Left cardiac atrium (tissue), 4 donors: ENCODE measurements at regions not wholly inside any gene's neighbourhood (a gene's known extent, or its start where the extent isn't known, plus 50 kb on each side); places are given as distances from the start of the nearest gene placed in this dataset.
A peak's percentile ranks its signal among the peaks of the same experiment; 100 is the strongest.
"Not testable (repeated sequence)": the region's sequence is repeated elsewhere in the genome, so short reads cannot be mapped to it uniquely, and the experiment has no call there.

ENCODE experiments used
- ATAC-seq, 2 donors: fragments of 200-7000 bp; cut with Tn5 transposase; one replicate each; pipeline ENCODE4 v1.9.1; 2020; ENCODE audit warnings: mild to moderate bottlenecking in 2 of 2, moderate library complexity in 2 of 2
- DNase-seq: peaks from one replicate; pipeline ENCODE4 v3.0.0-alpha.2; 2020
- intact Hi-C, 2 donors: fragments of 100-400 bp; cut with DNase I; formaldehyde crosslinking; loops; one replicate each; pipeline versions ENCODE4 v1.14.1 to v1.15.1; 2022 to 2023
- donor health status: DM: no; HTN: yes; CAD: no.
- donor health status: DM: no; HTN: yes; CAD: no; lungs with severe emphysema.
- donor health status: DM: yes; HTN: yes; CAD: no.
- donor health status: Dilated cardiomyopathy.

- DNase-seq (no peak), ATAC-seq (no peak)
- intact Hi-C loops, result no loop called here
Measured at GRCh38 chr10:4226941-4227540, 442.0 kb upstream of the KLF6 start.

- intact Hi-C loops, result no loop called here
- DNase-seq (no peak), ATAC-seq (no peak)
Measured at GRCh38 chr10:4224178-4224577, 439.2 kb upstream of the KLF6 start.

GRCh38 chr10:4221310-4221709 is 436.3 kb upstream of the KLF6 start:
- ATAC-seq, DNase-seq, intact Hi-C loops: not testable (repeated sequence)

- DNase-seq, result no peak
- intact Hi-C loops, result no loop called here
- ATAC-seq, result no peak
Measured at GRCh38 chr10:4219901-4220300, 434.9 kb upstream of the KLF6 start.

- ATAC-seq, result peak in 1 of 2 donors; percentile 63
- DNase-seq, result no peak
- intact Hi-C loops, result no loop called here
Measured at GRCh38 chr10:4217653-4218052, 432.6 kb upstream of the KLF6 start.

- DNase-seq (no peak), ATAC-seq (no peak)
- intact Hi-C loops, result no loop called here
Measured at GRCh38 chr10:4217187-4217586, 432.2 kb upstream of the KLF6 start.

GRCh38 chr10:4216726-4217125 is 431.7 kb upstream of the KLF6 start:
- ATAC-seq (no peak), DNase-seq (no peak)
- intact Hi-C loops, result no loop called here

- intact Hi-C loops, result no loop called here
- ATAC-seq, result no peak
Measured at GRCh38 chr10:4215963-4216575, 431.1 kb upstream of the KLF6 start.

GRCh38 chr10:4215485-4215884 is 430.5 kb upstream of the KLF6 start:
- ATAC-seq, result no peak
- DNase-seq, result no peak
- intact Hi-C loops, result no loop called here

More at GRCh38 chr10:4215963-4216575, 431.1 kb upstream of the KLF6 start:
- no peak for DNase-seq

GRCh38 chr10:4214908-4215307 is 429.9 kb upstream of the KLF6 start:
- intact Hi-C loops, result no loop called here
- ATAC-seq (peak in 1 of 2 donors; percentile 47), DNase-seq (no peak)

GRCh38 chr10:4213441-4213840 is 428.4 kb upstream of the KLF6 start:
- ATAC-seq, result no peak
- intact Hi-C loops, result no loop called here
- no peak for DNase-seq

GRCh38 chr10:4212111-4212630 is 427.2 kb upstream of the KLF6 start:
- no peak for ATAC-seq

GRCh38 chr10:4208499-4208898 is 423.5 kb upstream of the KLF6 start:
- no peak for DNase-seq
- intact Hi-C loops, result no loop called here
- no peak for ATAC-seq

More at GRCh38 chr10:4212111-4212630, 427.2 kb upstream of the KLF6 start:
- intact Hi-C loops, result no loop called here
- no peak for DNase-seq

GRCh38 chr10:4205113-4205512 is 420.1 kb upstream of the KLF6 start:
- DNase-seq (no peak), ATAC-seq (no peak)
- intact Hi-C loops, result no loop called here

GRCh38 chr10:4202938-4203337 is 417.9 kb upstream of the KLF6 start:
- ATAC-seq, result no peak
- no peak for DNase-seq
- intact Hi-C loops, result no loop called here

- intact Hi-C loops, result no loop called here
- ATAC-seq (no peak), DNase-seq (no peak)
Measured at GRCh38 chr10:4201866-4202825, 417.1 kb upstream of the KLF6 start.

- ATAC-seq (no peak), DNase-seq (no peak)
- intact Hi-C loops, result no loop called here
Measured at GRCh38 chr10:4199196-4199595, 414.2 kb upstream of the KLF6 start.

GRCh38 chr10:4198216-4198615 is 413.2 kb upstream of the KLF6 start:
- DNase-seq, result no peak
- intact Hi-C loops, result no loop called here
- ATAC-seq, result no peak

GRCh38 chr10:4197676-4198075 is 412.7 kb upstream of the KLF6 start:
- intact Hi-C loops, result no loop called here
- ATAC-seq, result no peak
- no peak for DNase-seq

GRCh38 chr10:4196771-4197390 is 411.9 kb upstream of the KLF6 start:
- ATAC-seq, result peak; percentile 38 to 54
- intact Hi-C loops, result no loop called here
- DNase-seq, result no peak
